ENCODE measurements at regions not wholly inside any gene's neighbourhood (a gene's known extent, or its start where the extent isn't known, plus 50 kb on each side); places are given as distances from the start of the nearest gene placed in this dataset.
A peak's percentile ranks its signal among the peaks of the same experiment; 100 is the strongest.
"Not testable (repeated sequence)": the region's sequence is repeated elsewhere in the genome, so short reads cannot be mapped to it uniquely, and the experiment has no call there.

GRCh38 chr2:64930258-64930671 lies 58.9 kb upstream of the SLC1A4 start:
- no peak for ATAC-seq
- H3K27ac Mint-ChIP-seq: no peak overlapping the region

GRCh38 chr2:64931246-64932115 lies 57.7 kb upstream of the SLC1A4 start:
- Mint-ChIP-seq H3K4me3 (peak overlapping the region; percentile 21), H3K4me1 (peaks cover 24% of the 10 kb centered on the region), H3K27me3 (no peaks in the 10 kb centered on the region), H3K27ac (no peak overlapping the region), H3K36me3 (ENCODE audit: low read depth) (peaks cover 7% of the 10 kb centered on the region), H3K9me3 (peaks cover 9% of the 10 kb centered on the region)
- DNase-seq (no peak), ATAC-seq (no peak)

More at GRCh38 chr2:64930258-64930671, 58.9 kb upstream of the SLC1A4 start:
- Mint-ChIP-seq H3K4me3 (no peak overlapping the region), H3K4me1 (peaks cover 24% of the 10 kb centered on the region), H3K36me3 (ENCODE audit: low read depth) (peaks cover 14% of the 10 kb centered on the region), H3K27me3 (no peaks in the 10 kb centered on the region), H3K9me3 (peaks cover 18% of the 10 kb centered on the region)
- DNase-seq: no peak

- DNase-seq (no peak), ATAC-seq (no peak)
- peaks cover 24% of the 10 kb centered on the region for H3K4me1 Mint-ChIP-seq
- peaks cover 4% of the 10 kb centered on the region for H3K36me3 Mint-ChIP-seq (ENCODE audit: low read depth)
- peaks cover 6% of the 10 kb centered on the region for H3K9me3 Mint-ChIP-seq
- H3K27me3 Mint-ChIP-seq: no peaks in the 10 kb centered on the region
- H3K4me3 Mint-ChIP-seq: peak overlapping the region; percentile 21
- no peak overlapping the region for H3K27ac Mint-ChIP-seq
Measured at GRCh38 chr2:64932116-64932370, 57.2 kb upstream of the SLC1A4 start.

- peak; percentile 78 for ATAC-seq
Measured at GRCh38 chr2:64932371-64933216, 56.6 kb upstream of the SLC1A4 start.

GRCh38 chr2:64934530-64934929 lies 54.7 kb upstream of the SLC1A4 start:
- Mint-ChIP-seq H3K9me3 (no peaks in the 10 kb centered on the region), H3K27me3 (no peaks in the 10 kb centered on the region), H3K36me3 (ENCODE audit: low read depth) (no peaks in the 10 kb centered on the region), H3K4me1 (peaks cover 35% of the 10 kb centered on the region), H3K27ac (no peak overlapping the region), H3K4me3 (no peak overlapping the region)
- DNase-seq: no peak
- no peak for ATAC-seq

More at GRCh38 chr2:64932371-64933216, 56.6 kb upstream of the SLC1A4 start:
- H3K36me3 Mint-ChIP-seq (ENCODE audit: low read depth): peaks cover under 1% of the 10 kb centered on the region
- H3K4me3 Mint-ChIP-seq: peak overlapping the region; percentile 29
- DNase-seq: no peak
- H3K4me1 Mint-ChIP-seq: peaks cover 24% of the 10 kb centered on the region
- H3K9me3 Mint-ChIP-seq: peaks cover under 1% of the 10 kb centered on the region
- H3K27ac Mint-ChIP-seq: peak overlapping the region; percentile 68
- H3K27me3 Mint-ChIP-seq: no peaks in the 10 kb centered on the region

GRCh38 chr2:64936809-64937208 lies 52.4 kb upstream of the SLC1A4 start:
- H3K4me3 Mint-ChIP-seq: no peak overlapping the region
- no peak overlapping the region for H3K27ac Mint-ChIP-seq
- no peaks in the 10 kb centered on the region for H3K9me3 Mint-ChIP-seq
- ATAC-seq: no peak
- no peak for DNase-seq
- H3K4me1 Mint-ChIP-seq: peaks cover 31% of the 10 kb centered on the region
- no peaks in the 10 kb centered on the region for H3K27me3 Mint-ChIP-seq
- no peaks in the 10 kb centered on the region for H3K36me3 Mint-ChIP-seq (ENCODE audit: low read depth)

- not testable (repeated sequence) for H3K27me3 Mint-ChIP-seq; H3K4me3 Mint-ChIP-seq; H3K36me3 Mint-ChIP-seq (ENCODE audit: low read depth); ATAC-seq; H3K27ac Mint-ChIP-seq; H3K9me3 Mint-ChIP-seq; DNase-seq
- peaks cover 33% of the 10 kb centered on the region for H3K4me1 Mint-ChIP-seq
Measured at GRCh38 chr2:64937314-64937686, 51.9 kb upstream of the SLC1A4 start.

GRCh38 chr2:64937687-64938491 lies 51.3 kb upstream of the SLC1A4 start:
- DNase-seq: no peak
- Mint-ChIP-seq H3K9me3 (no peaks in the 10 kb centered on the region), H3K4me3 (no peak overlapping the region), H3K27ac (no peak overlapping the region), H3K4me1 (peaks cover 30% of the 10 kb centered on the region), H3K36me3 (ENCODE audit: low read depth) (no peaks in the 10 kb centered on the region), H3K27me3 (no peaks in the 10 kb centered on the region)
- no peak for ATAC-seq

GRCh38 chr2:64938607-64939285 lies 50.5 kb upstream of the SLC1A4 start:
- Mint-ChIP-seq H3K4me1 (peaks cover 26% of the 10 kb centered on the region), H3K36me3 (ENCODE audit: low read depth) (no peaks in the 10 kb centered on the region), H3K27me3 (no peaks in the 10 kb centered on the region), H3K4me3 (no peak overlapping the region), H3K9me3 (no peaks in the 10 kb centered on the region), H3K27ac (no peak overlapping the region)
- ATAC-seq: no peak
- DNase-seq: no peak

- ATAC-seq (peak; percentile 21), DNase-seq (no peak)
- Mint-ChIP-seq H3K9me3 (no peaks in the 10 kb centered on the region), H3K27me3 (no peaks in the 10 kb centered on the region), H3K4me1 (peaks cover 25% of the 10 kb centered on the region), H3K36me3 (ENCODE audit: low read depth) (no peaks in the 10 kb centered on the region), H3K27ac (no peak overlapping the region), H3K4me3 (peak overlapping the region; percentile 32)
Measured at GRCh38 chr2:64939332-64939917, 49.8 kb upstream of the SLC1A4 start.

Data from activated naive CD8-positive, alpha-beta T cell treated with anti-CD3 and anti-CD28 coated beads, Interleukin-2, amount 50 U/mL, for 24 hours (primary cell).